ENCODE measurements at regions not wholly inside any gene's neighbourhood (a gene's known extent, or its start where the extent isn't known, plus 50 kb on each side); places are given as distances from the start of the nearest gene placed in this dataset.

GRCh38 chr5:67960939-67961338, 254.6 kb upstream of the PIK3R1 start:
- Histone ChIP-seq H3F3A (ENCODE audit: control insufficient read depth, insufficient read depth) (no peaks in the 10 kb centered on the region), H3K4me1 (ENCODE audit: control insufficient read depth, low read length) (no peaks in the 10 kb centered on the region), H3K4me3 (ENCODE audit: low read length) (no peak overlapping the region), H3K9me3 (ENCODE audit: control insufficient read depth, insufficient read depth, low read length) (no peaks in the 10 kb centered on the region), H3K27me3 (ENCODE audit: control insufficient read depth, low read length) (no peaks in the 10 kb centered on the region), H3K36me3 (ENCODE audit: control insufficient read depth, low read length) (no peaks in the 10 kb centered on the region), H3K4me2 (ENCODE audit: low read length) (no peak overlapping the region), H3K27ac (ENCODE audit: low read depth, low read length) (no peak overlapping the region), H4K20me1 (ENCODE audit: control insufficient read depth, insufficient read depth, low read depth, low read length) (no peaks in the 10 kb centered on the region), H3K79me2 (ENCODE audit: control insufficient read depth, low read length) (no peaks in the 10 kb centered on the region), H3K9me2 (replicated peaks; ENCODE audit: control insufficient read depth, low read length) (no peaks in the 10 kb centered on the region)
- no peak for TF ChIP-seq CTCF (IDR thresholded peaks at IDR 0.05; ENCODE audit: low read depth, low read length, poor library complexity, severe bottlenecking)
- no peak for TF ChIP-seq EZH2phosphoT487 (IDR thresholded peaks at IDR 0.05; ENCODE audit: borderline replicate concordance, low read length)

- TF ChIP-seq CTCF (IDR thresholded peaks at IDR 0.05; ENCODE audit: low read depth, low read length, poor library complexity, severe bottlenecking) (no peak), EZH2phosphoT487 (IDR thresholded peaks at IDR 0.05; ENCODE audit: borderline replicate concordance, low read length) (no peak)
- Histone ChIP-seq H3K27ac (ENCODE audit: low read depth, low read length) (no peak overlapping the region), H3K36me3 (ENCODE audit: control insufficient read depth, low read length) (no peaks in the 10 kb centered on the region), H3F3A (ENCODE audit: control insufficient read depth, insufficient read depth) (no peaks in the 10 kb centered on the region), H3K27me3 (ENCODE audit: control insufficient read depth, low read length) (no peaks in the 10 kb centered on the region), H3K9me3 (ENCODE audit: control insufficient read depth, insufficient read depth, low read length) (no peaks in the 10 kb centered on the region), H4K20me1 (ENCODE audit: control insufficient read depth, insufficient read depth, low read depth, low read length) (no peaks in the 10 kb centered on the region), H3K4me2 (ENCODE audit: low read length) (no peak overlapping the region), H3K9me2 (replicated peaks; ENCODE audit: control insufficient read depth, low read length) (no peaks in the 10 kb centered on the region), H3K79me2 (ENCODE audit: control insufficient read depth, low read length) (no peaks in the 10 kb centered on the region), H3K4me1 (ENCODE audit: control insufficient read depth, low read length) (no peaks in the 10 kb centered on the region), H3K4me3 (ENCODE audit: low read length) (no peak overlapping the region)
These were observed 258.2 kb upstream of the PIK3R1 start for GRCh38 chr5:67957374-67957773.

- Histone ChIP-seq H3K36me3 (ENCODE audit: control insufficient read depth, low read length) (no peaks in the 10 kb centered on the region), H3K9me3 (ENCODE audit: control insufficient read depth, insufficient read depth, low read length) (no peaks in the 10 kb centered on the region)
These were observed 261.2 kb upstream of the PIK3R1 start for GRCh38 chr5:67954351-67954750.

More at GRCh38 chr5:67954351-67954750, 261.2 kb upstream of the PIK3R1 start:
- Histone ChIP-seq H3K4me2 (ENCODE audit: low read length) (no peak overlapping the region), H3K27me3 (ENCODE audit: control insufficient read depth, low read length) (no peaks in the 10 kb centered on the region), H3K27ac (ENCODE audit: low read depth, low read length) (no peak overlapping the region), H3F3A (ENCODE audit: control insufficient read depth, insufficient read depth) (no peaks in the 10 kb centered on the region), H3K9me2 (replicated peaks; ENCODE audit: control insufficient read depth, low read length) (no peaks in the 10 kb centered on the region), H4K20me1 (ENCODE audit: control insufficient read depth, insufficient read depth, low read depth, low read length) (no peaks in the 10 kb centered on the region), H3K4me3 (ENCODE audit: low read length) (no peak overlapping the region), H3K79me2 (ENCODE audit: control insufficient read depth, low read length) (no peaks in the 10 kb centered on the region), H3K4me1 (ENCODE audit: control insufficient read depth, low read length) (no peaks in the 10 kb centered on the region)
- TF ChIP-seq CTCF (IDR thresholded peaks at IDR 0.05; ENCODE audit: low read depth, low read length, poor library complexity, severe bottlenecking) (no peak), EZH2phosphoT487 (IDR thresholded peaks at IDR 0.05; ENCODE audit: borderline replicate concordance, low read length) (no peak)

All from DOHH2 (cell line).